ENCODE measurements at regions not wholly inside any gene's neighbourhood (a gene's known extent, or its start where the extent isn't known, plus 50 kb on each side); places are given as distances from the start of the nearest gene placed in this dataset.

DNA sequence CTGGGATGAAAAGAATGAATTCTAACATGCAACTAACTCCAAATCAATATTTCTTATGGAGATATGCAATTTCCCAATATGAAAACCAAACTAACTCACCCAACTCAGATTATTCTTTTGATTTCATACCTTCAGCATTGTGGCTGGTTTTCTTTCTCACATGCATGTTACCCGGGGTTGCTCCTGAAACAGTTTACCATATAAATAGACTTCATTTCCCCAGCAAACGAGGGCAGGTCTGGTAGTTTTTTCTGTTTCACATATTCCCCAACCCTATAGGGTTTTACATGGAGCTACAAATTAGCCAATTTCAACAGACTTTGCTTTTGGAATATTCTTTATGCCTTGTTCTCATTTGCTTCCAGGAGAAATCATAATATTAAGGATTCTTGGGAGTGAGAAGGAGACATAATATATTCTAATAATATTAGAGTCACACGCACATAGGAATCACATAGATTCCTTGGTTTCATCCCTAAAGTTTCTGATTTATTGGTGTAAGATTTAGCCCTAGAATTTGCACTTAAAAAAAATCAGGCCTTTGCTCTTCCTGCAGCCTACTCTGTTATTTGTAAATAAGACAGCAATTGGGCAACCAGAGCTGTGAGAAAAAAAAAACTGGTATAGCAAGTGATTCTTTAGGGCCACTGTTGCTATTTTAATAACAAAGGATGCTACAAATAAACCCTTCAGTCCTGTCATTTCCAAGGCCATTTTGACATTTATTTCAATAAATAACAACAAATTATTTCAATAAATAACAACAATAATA lies 60.3 kb upstream of the FAM20A start:
- no peak for DNase-seq
- H3K27me3 ChIP-seq = no peaks in the 10 kb centered on the region
- TF ChIP-seq POLR2A (IDR thresholded peaks at IDR 0.05) = no peak
- TF ChIP-seq, protein P1, sequence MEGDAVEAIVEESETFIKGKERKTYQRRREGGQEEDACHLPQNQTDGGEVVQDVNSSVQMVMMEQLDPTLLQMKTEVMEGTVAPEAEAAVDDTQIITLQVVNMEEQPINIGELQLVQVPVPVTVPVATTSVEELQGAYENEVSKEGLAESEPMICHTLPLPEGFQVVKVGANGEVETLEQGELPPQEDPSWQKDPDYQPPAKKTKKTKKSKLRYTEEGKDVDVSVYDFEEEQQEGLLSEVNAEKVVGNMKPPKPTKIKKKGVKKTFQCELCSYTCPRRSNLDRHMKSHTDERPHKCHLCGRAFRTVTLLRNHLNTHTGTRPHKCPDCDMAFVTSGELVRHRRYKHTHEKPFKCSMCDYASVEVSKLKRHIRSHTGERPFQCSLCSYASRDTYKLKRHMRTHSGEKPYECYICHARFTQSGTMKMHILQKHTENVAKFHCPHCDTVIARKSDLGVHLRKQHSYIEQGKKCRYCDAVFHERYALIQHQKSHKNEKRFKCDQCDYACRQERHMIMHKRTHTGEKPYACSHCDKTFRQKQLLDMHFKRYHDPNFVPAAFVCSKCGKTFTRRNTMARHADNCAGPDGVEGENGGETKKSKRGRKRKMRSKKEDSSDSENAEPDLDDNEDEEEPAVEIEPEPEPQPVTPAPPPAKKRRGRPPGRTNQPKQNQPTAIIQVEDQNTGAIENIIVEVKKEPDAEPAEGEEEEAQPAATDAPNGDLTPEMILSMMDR (IDR thresholded peaks at IDR 0.05) = no peak
- no peaks in the 10 kb centered on the region for H3K36me3 ChIP-seq
- H3K4me1 ChIP-seq = no peaks in the 10 kb centered on the region
- H3K27ac ChIP-seq = no peak overlapping the region
- no peaks in the 10 kb centered on the region for H3K9me3 ChIP-seq
- no peak overlapping the region for H3K4me3 ChIP-seq

DNA sequence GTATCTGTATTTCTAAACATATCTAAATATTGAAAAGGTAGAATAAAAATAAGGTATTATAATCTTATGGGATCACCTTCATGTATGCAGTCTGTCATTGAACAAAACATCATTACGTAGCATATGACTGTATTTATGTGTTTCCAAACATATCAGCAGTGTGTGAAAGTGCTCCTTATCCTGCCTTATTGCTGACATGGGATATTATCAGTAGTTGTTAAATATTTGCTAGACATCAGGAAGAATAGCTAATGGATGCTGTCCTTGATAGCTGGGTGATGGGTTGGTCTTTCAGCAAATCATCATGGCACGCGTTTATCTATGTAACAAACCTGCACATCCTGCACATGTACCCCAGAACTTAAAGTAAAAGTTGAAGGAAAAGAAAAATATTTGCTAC lies 59.1 kb upstream of the FAM20A start:
- TF ChIP-seq, protein P1 (IDR thresholded peaks at IDR 0.05) = no peak
- TF ChIP-seq POLR2A (IDR thresholded peaks at IDR 0.05) = no peak
- Histone ChIP-seq H3K4me1 (no peaks in the 10 kb centered on the region), H3K36me3 (no peaks in the 10 kb centered on the region), H3K27ac (no peak overlapping the region), H3K27me3 (no peaks in the 10 kb centered on the region), H3K4me3 (no peak overlapping the region), H3K9me3 (no peaks in the 10 kb centered on the region)
- DNase-seq = no peak

DNA sequence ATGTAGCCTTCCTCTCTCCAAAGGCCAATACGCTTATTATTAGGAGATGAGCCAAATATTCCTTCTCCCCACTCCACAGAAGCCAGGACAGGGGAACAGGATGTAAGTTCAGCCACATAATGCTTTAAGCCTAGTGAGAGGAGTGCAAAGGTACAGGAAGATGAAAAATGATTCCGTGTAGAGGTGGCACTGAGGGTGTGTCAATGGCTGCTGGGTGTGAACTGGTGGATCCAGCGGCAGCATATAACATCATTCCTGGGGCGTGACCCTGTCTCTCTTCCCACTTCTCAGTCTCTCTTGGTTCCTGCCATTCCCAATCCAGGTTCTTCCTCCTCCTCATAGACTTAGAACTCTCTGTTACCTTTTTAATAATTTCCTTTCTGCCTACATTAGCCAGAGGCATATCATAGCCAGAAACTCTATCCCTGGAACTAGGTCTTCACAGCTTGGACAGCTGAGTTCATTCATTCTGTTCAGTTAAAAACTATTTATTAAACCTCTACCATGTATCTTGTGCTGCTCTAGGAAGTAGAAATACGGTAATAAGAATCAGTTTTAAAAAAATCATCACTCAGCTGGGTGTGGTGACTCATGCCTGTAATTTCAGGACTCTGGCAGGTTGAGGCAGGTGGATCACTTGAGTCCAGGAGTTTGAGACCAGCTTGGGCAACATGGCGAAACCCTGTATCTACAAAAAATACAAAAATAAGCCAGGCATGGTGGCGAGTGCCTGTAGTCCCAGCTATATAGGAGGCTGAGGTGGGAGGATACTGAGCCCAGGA lies 58.0 kb upstream of the FAM20A start:
- no peaks in the 10 kb centered on the region for H3K27me3 ChIP-seq
- H3K36me3 ChIP-seq = no peaks in the 10 kb centered on the region
- H3K4me1 ChIP-seq = no peaks in the 10 kb centered on the region
- H3K27ac ChIP-seq = no peak overlapping the region
- no peak overlapping the region for H3K4me3 ChIP-seq
- no peak for TF ChIP-seq POLR2A (IDR thresholded peaks at IDR 0.05)
- TF ChIP-seq, protein P1 (IDR thresholded peaks at IDR 0.05) = no peak
- no peaks in the 10 kb centered on the region for H3K9me3 ChIP-seq
- DNase-seq = no peak

DNA sequence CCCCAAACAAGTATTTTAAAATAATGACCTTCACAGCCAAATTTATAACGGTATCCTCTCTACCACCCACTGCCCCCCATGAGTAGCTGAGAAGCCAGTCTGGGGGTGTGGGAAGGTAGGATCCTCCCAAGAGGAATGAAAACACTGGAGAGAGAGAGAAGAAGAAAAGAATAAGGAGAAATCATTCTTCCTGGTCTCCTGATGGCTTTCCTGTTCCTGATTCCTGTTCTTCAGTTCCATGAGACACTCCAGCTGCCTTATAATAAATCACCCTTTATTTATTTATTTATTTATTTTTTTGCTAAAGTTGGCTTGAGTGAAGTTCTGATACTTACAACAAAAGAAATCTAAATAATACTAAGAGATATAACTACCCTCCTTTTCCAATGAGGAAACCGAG lies 56.4 kb upstream of the FAM20A start:
- Histone ChIP-seq H3K4me1 (no peaks in the 10 kb centered on the region), H3K36me3 (no peaks in the 10 kb centered on the region), H3K9me3 (no peaks in the 10 kb centered on the region), H3K27me3 (no peaks in the 10 kb centered on the region), H3K4me3 (no peak overlapping the region), H3K27ac (no peak overlapping the region)
- TF ChIP-seq, protein P1 (IDR thresholded peaks at IDR 0.05) = no peak
- no peak for TF ChIP-seq POLR2A (IDR thresholded peaks at IDR 0.05)
- DNase-seq = no peak

DNA sequence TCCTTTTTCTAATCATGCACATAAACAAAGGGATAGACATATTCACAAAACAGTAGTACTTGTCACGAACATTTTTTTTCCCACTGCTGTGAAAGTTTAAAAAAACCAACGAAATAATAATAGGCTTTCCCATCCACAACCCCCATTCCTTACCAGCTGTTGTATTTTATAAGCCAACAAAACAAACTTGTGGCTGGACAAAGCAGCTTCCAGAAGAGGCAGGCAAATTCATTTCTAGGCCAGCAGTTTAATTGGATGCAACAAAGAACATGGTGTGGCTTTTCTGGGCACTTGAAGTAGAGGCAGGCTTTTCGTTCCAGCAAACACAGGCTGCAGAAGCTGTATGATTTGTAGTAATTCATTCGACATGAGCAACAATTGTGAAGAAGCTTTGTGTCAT lies 56.0 kb upstream of the FAM20A start:
- no peaks in the 10 kb centered on the region for H3K4me1 ChIP-seq
- DNase-seq = no peak
- no peaks in the 10 kb centered on the region for H3K36me3 ChIP-seq
- TF ChIP-seq POLR2A (IDR thresholded peaks at IDR 0.05) = no peak
- TF ChIP-seq, protein P1 (IDR thresholded peaks at IDR 0.05) = no peak
- H3K4me3 ChIP-seq = no peak overlapping the region
- H3K27ac ChIP-seq = no peak overlapping the region
- H3K9me3 ChIP-seq = no peaks in the 10 kb centered on the region
- H3K27me3 ChIP-seq = no peaks in the 10 kb centered on the region
